DND-41 (cell line): ENCODE measurements at regions not wholly inside any gene's neighbourhood (a gene's known extent, or its start where the extent isn't known, plus 50 kb on each side); places are given as distances from the start of the nearest gene placed in this dataset.

Experiments
- EZH2 ChIP-seq: IDR thresholded peaks from 3 replicates; pipeline ENCODE4 v1.6.1; 2012; ENCODE audit warnings: borderline replicate concordance, low read depth, mild to moderate bottlenecking, moderate library complexity, low read length, inconsistent platforms; ENCODE audit not compliant: severe bottlenecking
- TF ChIP-seq, protein P1 (sequence below): IDR thresholded peaks from 2 replicates; pipeline ENCODE4 v1.5.1; 2012; ENCODE audit warnings: borderline replicate concordance, low read length, moderate library complexity, mild to moderate bottlenecking; ENCODE audit not compliant: poor library complexity, severe bottlenecking; ENCODE audit errors: extremely low read depth

DNA sequence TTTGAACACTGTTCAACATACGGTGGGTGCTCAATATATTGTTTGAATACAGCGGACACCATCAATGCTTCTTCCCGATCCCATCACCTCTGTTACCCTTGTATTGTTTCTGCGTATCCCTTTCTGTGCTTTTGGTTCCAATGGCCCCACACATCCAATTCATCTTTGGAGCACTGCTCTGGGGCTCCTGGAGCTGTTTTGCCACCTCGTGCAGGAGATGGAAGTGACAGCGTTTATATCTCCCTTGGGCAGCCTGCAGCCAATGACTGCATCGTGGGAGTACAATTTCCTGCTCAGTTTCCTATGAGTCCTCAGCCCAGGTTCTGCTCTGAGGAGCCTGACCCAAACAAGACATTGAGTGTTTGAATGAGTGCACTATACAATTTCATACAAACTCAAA, 50.2 kb upstream of the PIK3CG start:
- TF ChIP-seq, protein P1, sequence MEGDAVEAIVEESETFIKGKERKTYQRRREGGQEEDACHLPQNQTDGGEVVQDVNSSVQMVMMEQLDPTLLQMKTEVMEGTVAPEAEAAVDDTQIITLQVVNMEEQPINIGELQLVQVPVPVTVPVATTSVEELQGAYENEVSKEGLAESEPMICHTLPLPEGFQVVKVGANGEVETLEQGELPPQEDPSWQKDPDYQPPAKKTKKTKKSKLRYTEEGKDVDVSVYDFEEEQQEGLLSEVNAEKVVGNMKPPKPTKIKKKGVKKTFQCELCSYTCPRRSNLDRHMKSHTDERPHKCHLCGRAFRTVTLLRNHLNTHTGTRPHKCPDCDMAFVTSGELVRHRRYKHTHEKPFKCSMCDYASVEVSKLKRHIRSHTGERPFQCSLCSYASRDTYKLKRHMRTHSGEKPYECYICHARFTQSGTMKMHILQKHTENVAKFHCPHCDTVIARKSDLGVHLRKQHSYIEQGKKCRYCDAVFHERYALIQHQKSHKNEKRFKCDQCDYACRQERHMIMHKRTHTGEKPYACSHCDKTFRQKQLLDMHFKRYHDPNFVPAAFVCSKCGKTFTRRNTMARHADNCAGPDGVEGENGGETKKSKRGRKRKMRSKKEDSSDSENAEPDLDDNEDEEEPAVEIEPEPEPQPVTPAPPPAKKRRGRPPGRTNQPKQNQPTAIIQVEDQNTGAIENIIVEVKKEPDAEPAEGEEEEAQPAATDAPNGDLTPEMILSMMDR, result no peak
- no peak for TF ChIP-seq EZH2
